ENCODE measurements at regions not wholly inside any gene's neighbourhood (a gene's known extent, or its start where the extent isn't known, plus 50 kb on each side); places are given as distances from the start of the nearest gene placed in this dataset.

DNA sequence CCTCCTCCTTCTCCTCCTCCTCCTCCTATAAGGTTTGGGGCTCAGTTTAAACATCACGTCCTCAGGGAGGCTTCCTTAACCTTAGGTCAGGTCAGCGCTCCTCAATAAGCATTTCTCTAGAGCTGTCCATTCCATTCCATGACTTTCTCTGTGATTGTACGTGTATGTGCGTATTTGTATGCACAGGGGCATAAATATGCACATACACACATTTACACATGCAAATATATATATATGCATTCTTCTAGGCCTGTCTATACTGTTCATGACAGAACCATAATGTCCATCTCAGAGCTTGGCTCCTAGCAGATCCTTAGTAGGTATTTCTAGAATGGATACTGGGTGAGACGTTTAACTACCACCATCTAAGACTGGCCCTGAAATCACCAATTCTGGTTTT lies 258.6 kb downstream of the STIM2 start:
- Histone ChIP-seq H3K9me3 (ENCODE audit: insufficient read depth, low read depth, low read length) (no peaks in the 10 kb centered on the region), H2AFZ (ENCODE audit: low read depth, low read length) (no peak overlapping the region), H3K36me3 (ENCODE audit: insufficient read depth, low read length) (no peaks in the 10 kb centered on the region), H3K4me3 (ENCODE audit: insufficient read depth, low read depth, low read length) (no peak overlapping the region), H3K4me2 (ENCODE audit: low read length) (no peak overlapping the region), H3K9ac (ENCODE audit: low read length) (no peak overlapping the region), H4K20me1 (ENCODE audit: insufficient read depth, low read length) (no peaks in the 10 kb centered on the region), H3K79me2 (ENCODE audit: insufficient read depth, low read length) (no peaks in the 10 kb centered on the region), H3K27ac (ENCODE audit: low read depth, low read length) (no peak overlapping the region), H3K27me3 (ENCODE audit: insufficient read depth, low read length) (no peaks in the 10 kb centered on the region), H3K4me1 (ENCODE audit: insufficient read depth, low read length) (no peaks in the 10 kb centered on the region)
- H3K4me1 Mint-ChIP-seq (ENCODE audit: low read depth, unreplicated experiment) = peaks cover 5% of the 10 kb centered on the region
- TF ChIP-seq, protein P1, sequence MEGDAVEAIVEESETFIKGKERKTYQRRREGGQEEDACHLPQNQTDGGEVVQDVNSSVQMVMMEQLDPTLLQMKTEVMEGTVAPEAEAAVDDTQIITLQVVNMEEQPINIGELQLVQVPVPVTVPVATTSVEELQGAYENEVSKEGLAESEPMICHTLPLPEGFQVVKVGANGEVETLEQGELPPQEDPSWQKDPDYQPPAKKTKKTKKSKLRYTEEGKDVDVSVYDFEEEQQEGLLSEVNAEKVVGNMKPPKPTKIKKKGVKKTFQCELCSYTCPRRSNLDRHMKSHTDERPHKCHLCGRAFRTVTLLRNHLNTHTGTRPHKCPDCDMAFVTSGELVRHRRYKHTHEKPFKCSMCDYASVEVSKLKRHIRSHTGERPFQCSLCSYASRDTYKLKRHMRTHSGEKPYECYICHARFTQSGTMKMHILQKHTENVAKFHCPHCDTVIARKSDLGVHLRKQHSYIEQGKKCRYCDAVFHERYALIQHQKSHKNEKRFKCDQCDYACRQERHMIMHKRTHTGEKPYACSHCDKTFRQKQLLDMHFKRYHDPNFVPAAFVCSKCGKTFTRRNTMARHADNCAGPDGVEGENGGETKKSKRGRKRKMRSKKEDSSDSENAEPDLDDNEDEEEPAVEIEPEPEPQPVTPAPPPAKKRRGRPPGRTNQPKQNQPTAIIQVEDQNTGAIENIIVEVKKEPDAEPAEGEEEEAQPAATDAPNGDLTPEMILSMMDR (IDR thresholded peaks at IDR 0.05; ENCODE audit: insufficient read depth, low read depth, low read length) = no peak
- TF ChIP-seq EZH2 (IDR thresholded peaks at IDR 0.05; ENCODE audit: insufficient read depth, low read length) = no peak
- DNase-seq (ENCODE audit: low read depth) (no peak), FAIRE-seq (no peak)
- H3K9me3 Mint-ChIP-seq (ENCODE audit: unreplicated experiment) = no peaks in the 10 kb centered on the region
- H3K27ac Mint-ChIP-seq (ENCODE audit: unreplicated experiment) = no peak overlapping the region
- no peak overlapping the region for H3K4me3 Mint-ChIP-seq (ENCODE audit: unreplicated experiment)
- H3K36me3 Mint-ChIP-seq (ENCODE audit: low read depth, unreplicated experiment) = no peaks in the 10 kb centered on the region
- H3K27me3 Mint-ChIP-seq (ENCODE audit: low read depth, unreplicated experiment) = peaks cover 5% of the 10 kb centered on the region

DNA sequence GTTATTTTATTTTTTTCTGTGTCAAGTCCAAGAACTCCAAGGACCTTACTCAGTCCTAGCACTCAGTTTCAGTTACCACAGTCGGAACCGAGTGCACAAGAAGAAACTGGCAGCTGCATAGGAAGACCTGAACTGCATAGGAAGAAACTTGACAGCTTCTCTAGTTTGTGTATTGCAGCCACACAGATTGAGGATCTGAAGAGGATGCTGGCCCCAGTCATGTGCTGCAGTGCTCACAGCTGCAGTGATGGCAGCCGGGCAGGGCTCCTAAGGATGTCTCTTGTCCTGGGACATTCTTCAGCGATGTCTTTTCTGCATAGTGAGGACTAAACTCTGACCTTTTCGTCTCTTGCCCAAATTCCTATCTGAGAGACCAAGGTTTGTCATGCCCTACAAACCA lies 261.2 kb downstream of the STIM2 start:
- Mint-ChIP-seq H3K27me3 (ENCODE audit: low read depth, unreplicated experiment) (no peaks in the 10 kb centered on the region), H3K36me3 (ENCODE audit: low read depth, unreplicated experiment) (no peaks in the 10 kb centered on the region), H3K9me3 (ENCODE audit: unreplicated experiment) (no peaks in the 10 kb centered on the region), H3K4me1 (ENCODE audit: low read depth, unreplicated experiment) (peaks cover 5% of the 10 kb centered on the region), H3K4me3 (ENCODE audit: unreplicated experiment) (no peak overlapping the region), H3K27ac (ENCODE audit: unreplicated experiment) (no peak overlapping the region)
- no peak overlapping the region for H3K27ac ChIP-seq (ENCODE audit: low read depth, low read length)
- H3K79me2 ChIP-seq (ENCODE audit: insufficient read depth, low read length) = no peaks in the 10 kb centered on the region
- H3K9me3 ChIP-seq (ENCODE audit: insufficient read depth, low read depth, low read length) = no peaks in the 10 kb centered on the region
- H4K20me1 ChIP-seq (ENCODE audit: insufficient read depth, low read length) = no peaks in the 10 kb centered on the region
- H3K9ac ChIP-seq (ENCODE audit: low read length) = no peak overlapping the region
- no peaks in the 10 kb centered on the region for H3K4me1 ChIP-seq (ENCODE audit: insufficient read depth, low read length)
- no peak overlapping the region for H2AFZ ChIP-seq (ENCODE audit: low read depth, low read length)
- no peaks in the 10 kb centered on the region for H3K27me3 ChIP-seq (ENCODE audit: insufficient read depth, low read length)
- no peak overlapping the region for H3K4me3 ChIP-seq (ENCODE audit: insufficient read depth, low read depth, low read length)
- TF ChIP-seq, protein P1 (IDR thresholded peaks at IDR 0.05; ENCODE audit: insufficient read depth, low read depth, low read length) = no peak
- TF ChIP-seq EZH2 (IDR thresholded peaks at IDR 0.05; ENCODE audit: insufficient read depth, low read length) = no peak
- H3K36me3 ChIP-seq (ENCODE audit: insufficient read depth, low read length) = no peaks in the 10 kb centered on the region
- no peak for DNase-seq (ENCODE audit: low read depth)
- no peak overlapping the region for H3K4me2 ChIP-seq (ENCODE audit: low read length)
- no peak for FAIRE-seq

DNA sequence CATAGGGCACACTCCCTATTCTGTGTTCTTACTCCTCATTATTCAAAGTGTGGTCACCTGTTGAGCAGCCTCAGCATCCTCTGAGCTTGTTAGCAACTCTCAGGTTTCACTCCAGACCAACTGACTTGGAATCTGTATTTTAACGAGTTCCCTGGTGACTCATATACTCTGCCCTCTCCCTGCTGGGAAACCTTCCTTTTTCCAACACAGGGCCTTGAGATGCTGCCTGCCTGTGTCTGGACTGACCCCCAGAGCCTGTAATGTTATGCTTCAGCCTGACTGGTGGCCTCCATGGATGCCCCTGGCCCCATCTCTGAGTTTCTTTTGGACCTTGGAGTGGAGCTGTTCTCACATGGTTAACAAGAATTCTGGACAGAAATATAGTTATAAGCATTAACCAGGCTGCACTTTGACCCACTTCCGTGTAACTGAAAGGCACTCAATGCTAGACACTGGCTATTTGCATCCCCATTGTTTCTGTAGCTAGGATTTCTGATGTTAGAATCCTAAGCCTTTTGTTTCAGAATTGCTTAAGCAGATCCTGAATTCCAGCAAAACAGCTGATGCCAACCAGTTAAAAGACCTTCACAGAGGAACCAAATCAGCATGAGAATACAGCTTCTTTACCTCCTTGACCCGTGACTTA lies 262.6 kb downstream of the STIM2 start:
- no peak overlapping the region for H3K27ac ChIP-seq (ENCODE audit: low read depth, low read length)
- H3K27me3 ChIP-seq (ENCODE audit: insufficient read depth, low read length) = no peaks in the 10 kb centered on the region
- FAIRE-seq (no peak), DNase-seq (ENCODE audit: low read depth) (no peak)
- H3K27ac Mint-ChIP-seq (ENCODE audit: unreplicated experiment) = no peak overlapping the region
- H3K4me3 ChIP-seq (ENCODE audit: insufficient read depth, low read depth, low read length) = no peak overlapping the region
- no peaks in the 10 kb centered on the region for H3K79me2 ChIP-seq (ENCODE audit: insufficient read depth, low read length)
- no peaks in the 10 kb centered on the region for H4K20me1 ChIP-seq (ENCODE audit: insufficient read depth, low read length)
- H3K4me1 ChIP-seq (ENCODE audit: insufficient read depth, low read length) = no peaks in the 10 kb centered on the region
- no peaks in the 10 kb centered on the region for H3K27me3 Mint-ChIP-seq (ENCODE audit: low read depth, unreplicated experiment)
- H3K9me3 ChIP-seq (ENCODE audit: insufficient read depth, low read depth, low read length) = no peaks in the 10 kb centered on the region
- no peaks in the 10 kb centered on the region for H3K36me3 Mint-ChIP-seq (ENCODE audit: low read depth, unreplicated experiment)
- H2AFZ ChIP-seq (ENCODE audit: low read depth, low read length) = no peak overlapping the region
- no peak overlapping the region for H3K4me2 ChIP-seq (ENCODE audit: low read length)
- peaks cover 5% of the 10 kb centered on the region for H3K4me1 Mint-ChIP-seq (ENCODE audit: low read depth, unreplicated experiment)
- no peak for TF ChIP-seq EZH2 (IDR thresholded peaks at IDR 0.05; ENCODE audit: insufficient read depth, low read length)
- TF ChIP-seq, protein P1 (IDR thresholded peaks at IDR 0.05; ENCODE audit: insufficient read depth, low read depth, low read length) = no peak
- H3K4me3 Mint-ChIP-seq (ENCODE audit: unreplicated experiment) = no peak overlapping the region
- H3K9me3 Mint-ChIP-seq (ENCODE audit: unreplicated experiment) = no peaks in the 10 kb centered on the region
- H3K9ac ChIP-seq (ENCODE audit: low read length) = no peak overlapping the region
- no peaks in the 10 kb centered on the region for H3K36me3 ChIP-seq (ENCODE audit: insufficient read depth, low read length)

Data from astrocyte (in vitro differentiated cells and primary cell).